ENCODE measurements at regions not wholly inside any gene's neighbourhood (a gene's known extent, or its start where the extent isn't known, plus 50 kb on each side); places are given as distances from the start of the nearest gene placed in this dataset.

DNA sequence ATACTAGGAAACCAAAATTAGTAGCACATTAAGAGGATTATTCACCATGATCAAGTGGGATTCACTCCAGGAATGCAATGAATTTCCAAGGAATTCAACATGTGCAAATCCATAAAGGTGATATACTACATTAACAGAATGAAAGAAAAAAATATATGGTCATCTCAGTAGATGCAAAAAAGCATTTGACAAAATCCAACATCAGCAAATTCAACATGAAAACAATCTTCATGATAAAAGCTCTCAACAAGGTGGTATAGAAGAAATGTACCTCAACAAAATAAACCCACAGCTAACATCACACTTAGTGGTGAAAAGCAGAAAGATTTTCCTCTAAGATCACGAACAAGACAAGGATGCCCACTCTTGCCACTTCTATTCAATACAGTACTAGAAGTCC lies 74.4 kb upstream of the PDE10A start:
- Histone ChIP-seq H4K20me1 (ENCODE audit: insufficient read depth, low read length) (no peaks in the 10 kb centered on the region), H3K9ac (ENCODE audit: low read length) (no peak overlapping the region), H3K4me3 (ENCODE audit: low read length) (no peak overlapping the region), H2AFZ (ENCODE audit: low read depth, low read length) (no peak overlapping the region), H3K27me3 (ENCODE audit: low read depth, low read length) (no peaks in the 10 kb centered on the region), H3K4me1 (ENCODE audit: low read length) (no peaks in the 10 kb centered on the region), H3K27ac (ENCODE audit: low read length) (no peak overlapping the region), H3K79me2 (ENCODE audit: low read length) (no peaks in the 10 kb centered on the region), H3K36me3 (replicated peaks; ENCODE audit: low read depth, low read length) (no peaks in the 10 kb centered on the region), H3K4me2 (ENCODE audit: low read length) (no peak overlapping the region), H3K9me3 (ENCODE audit: insufficient read depth, low read length) (no peaks in the 10 kb centered on the region)
- TF ChIP-seq, protein P1, sequence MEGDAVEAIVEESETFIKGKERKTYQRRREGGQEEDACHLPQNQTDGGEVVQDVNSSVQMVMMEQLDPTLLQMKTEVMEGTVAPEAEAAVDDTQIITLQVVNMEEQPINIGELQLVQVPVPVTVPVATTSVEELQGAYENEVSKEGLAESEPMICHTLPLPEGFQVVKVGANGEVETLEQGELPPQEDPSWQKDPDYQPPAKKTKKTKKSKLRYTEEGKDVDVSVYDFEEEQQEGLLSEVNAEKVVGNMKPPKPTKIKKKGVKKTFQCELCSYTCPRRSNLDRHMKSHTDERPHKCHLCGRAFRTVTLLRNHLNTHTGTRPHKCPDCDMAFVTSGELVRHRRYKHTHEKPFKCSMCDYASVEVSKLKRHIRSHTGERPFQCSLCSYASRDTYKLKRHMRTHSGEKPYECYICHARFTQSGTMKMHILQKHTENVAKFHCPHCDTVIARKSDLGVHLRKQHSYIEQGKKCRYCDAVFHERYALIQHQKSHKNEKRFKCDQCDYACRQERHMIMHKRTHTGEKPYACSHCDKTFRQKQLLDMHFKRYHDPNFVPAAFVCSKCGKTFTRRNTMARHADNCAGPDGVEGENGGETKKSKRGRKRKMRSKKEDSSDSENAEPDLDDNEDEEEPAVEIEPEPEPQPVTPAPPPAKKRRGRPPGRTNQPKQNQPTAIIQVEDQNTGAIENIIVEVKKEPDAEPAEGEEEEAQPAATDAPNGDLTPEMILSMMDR (IDR thresholded peaks at IDR 0.05; ENCODE audit: low read depth, low read length), result no peak
- TF ChIP-seq EZH2phosphoT487 (IDR thresholded peaks at IDR 0.05; ENCODE audit: low read depth), result no peak

DNA sequence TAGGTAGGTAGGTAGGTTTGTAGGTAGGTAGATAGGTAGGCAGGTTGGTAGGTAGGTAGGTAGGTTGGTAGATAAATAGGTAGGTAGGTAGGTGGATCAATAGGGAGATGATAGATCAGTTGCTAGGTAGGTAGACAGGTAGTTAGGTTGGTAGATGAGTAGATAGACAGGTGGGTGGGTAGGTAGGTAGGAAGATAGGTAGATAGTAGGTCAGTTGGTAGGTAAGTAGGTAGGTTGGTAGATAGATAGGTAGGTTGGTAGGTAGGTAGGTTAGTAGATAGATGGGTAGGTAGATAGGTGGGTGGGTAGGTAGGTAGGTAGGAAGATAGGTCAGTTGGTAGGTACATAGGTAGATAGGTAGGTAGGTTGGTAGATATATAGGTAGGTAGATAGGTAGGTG lies 72.0 kb upstream of the PDE10A start:
- Histone ChIP-seq H3K27ac (ENCODE audit: low read length) (no peak overlapping the region), H3K4me2 (ENCODE audit: low read length) (no peak overlapping the region), H3K4me3 (ENCODE audit: low read length) (no peak overlapping the region), H2AFZ (ENCODE audit: low read depth, low read length) (no peak overlapping the region), H3K9me3 (ENCODE audit: insufficient read depth, low read length) (no peaks in the 10 kb centered on the region), H4K20me1 (ENCODE audit: insufficient read depth, low read length) (no peaks in the 10 kb centered on the region), H3K79me2 (ENCODE audit: low read length) (no peaks in the 10 kb centered on the region), H3K27me3 (ENCODE audit: low read depth, low read length) (no peaks in the 10 kb centered on the region), H3K4me1 (ENCODE audit: low read length) (no peaks in the 10 kb centered on the region), H3K36me3 (replicated peaks; ENCODE audit: low read depth, low read length) (no peaks in the 10 kb centered on the region), H3K9ac (ENCODE audit: low read length) (no peak overlapping the region)
- TF ChIP-seq, protein P1 (IDR thresholded peaks at IDR 0.05; ENCODE audit: low read depth, low read length), result no peak

DNA sequence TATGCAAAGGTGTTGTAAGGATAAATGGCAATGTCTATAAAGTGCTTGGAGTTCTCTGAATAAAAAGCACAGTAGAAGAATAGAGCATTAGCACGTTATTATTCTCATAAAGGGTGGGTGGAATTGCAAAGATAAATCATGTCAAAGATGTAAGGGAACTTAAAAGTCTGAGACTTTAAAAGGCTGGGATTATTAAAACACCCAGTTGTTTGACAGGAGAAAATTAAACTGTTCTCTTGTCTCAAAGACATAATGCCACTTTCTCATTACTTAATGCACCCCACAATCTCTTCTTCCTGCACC lies 70.4 kb upstream of the PDE10A start:
- H3K27me3 ChIP-seq (ENCODE audit: low read depth, low read length), result no peaks in the 10 kb centered on the region
- H3K79me2 ChIP-seq (ENCODE audit: low read length), result no peaks in the 10 kb centered on the region
- TF ChIP-seq, protein P1 (IDR thresholded peaks at IDR 0.05; ENCODE audit: low read depth, low read length), result no peak
- no peak for TF ChIP-seq EZH2phosphoT487 (IDR thresholded peaks at IDR 0.05; ENCODE audit: low read depth)
- H4K20me1 ChIP-seq (ENCODE audit: insufficient read depth, low read length), result no peaks in the 10 kb centered on the region
- H3K4me3 ChIP-seq (ENCODE audit: low read length), result no peak overlapping the region
- H3K27ac ChIP-seq (ENCODE audit: low read length), result no peak overlapping the region
- H3K36me3 ChIP-seq (replicated peaks; ENCODE audit: low read depth, low read length), result no peaks in the 10 kb centered on the region
- H3K4me1 ChIP-seq (ENCODE audit: low read length), result no peaks in the 10 kb centered on the region
- no peak overlapping the region for H2AFZ ChIP-seq (ENCODE audit: low read depth, low read length)
- no peaks in the 10 kb centered on the region for H3K9me3 ChIP-seq (ENCODE audit: insufficient read depth, low read length)
- H3K9ac ChIP-seq (ENCODE audit: low read length), result no peak overlapping the region
- no peak overlapping the region for H3K4me2 ChIP-seq (ENCODE audit: low read length)

DNA sequence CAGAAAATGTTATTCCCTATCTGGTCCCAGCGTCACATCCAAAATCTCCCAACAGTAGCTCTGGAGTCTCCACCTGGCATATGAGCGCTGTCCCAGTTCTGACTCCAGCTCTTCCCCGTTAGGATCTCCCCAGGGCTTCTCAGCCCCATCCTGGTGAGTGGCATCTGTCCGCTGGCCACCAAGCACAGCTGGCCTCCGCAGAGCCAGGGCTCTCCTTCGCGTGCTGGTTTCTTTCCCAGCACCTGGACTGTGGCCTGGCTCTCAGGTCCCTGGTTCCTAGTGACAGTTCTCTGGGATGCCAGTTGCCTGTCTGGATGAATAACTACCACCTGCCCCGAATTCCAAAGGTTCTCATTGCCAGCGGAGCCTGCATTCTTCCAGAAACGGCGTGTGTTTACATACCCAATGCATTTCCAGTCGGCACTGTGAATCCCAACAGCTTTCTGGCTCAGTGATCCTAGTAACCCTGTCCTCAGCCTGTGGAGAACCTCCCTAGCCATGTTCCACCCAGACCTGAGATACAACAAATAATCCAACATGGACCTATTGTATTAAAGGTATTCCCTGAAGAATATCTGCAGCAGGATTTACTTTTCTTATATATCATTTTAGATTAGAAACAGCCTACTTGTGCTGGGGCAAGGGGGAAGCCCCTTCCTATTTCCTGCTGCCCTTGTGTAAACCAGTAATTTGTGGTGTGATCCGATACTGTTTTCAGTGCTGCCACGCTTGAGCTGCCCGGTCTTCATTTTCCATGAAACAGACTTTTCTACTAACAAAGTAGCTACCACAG lies 69.9 kb upstream of the PDE10A start:
- no peak for TF ChIP-seq EZH2phosphoT487 (IDR thresholded peaks at IDR 0.05; ENCODE audit: low read depth)
- TF ChIP-seq, protein P1 (IDR thresholded peaks at IDR 0.05; ENCODE audit: low read depth, low read length), result no peak
- no peak overlapping the region for H3K4me2 ChIP-seq (ENCODE audit: low read length)
- no peaks in the 10 kb centered on the region for H3K27me3 ChIP-seq (ENCODE audit: low read depth, low read length)
- H3K36me3 ChIP-seq (replicated peaks; ENCODE audit: low read depth, low read length), result no peaks in the 10 kb centered on the region
- H3K4me3 ChIP-seq (ENCODE audit: low read length), result no peak overlapping the region
- H3K27ac ChIP-seq (ENCODE audit: low read length), result no peak overlapping the region
- no peaks in the 10 kb centered on the region for H4K20me1 ChIP-seq (ENCODE audit: insufficient read depth, low read length)
- no peaks in the 10 kb centered on the region for H3K9me3 ChIP-seq (ENCODE audit: insufficient read depth, low read length)
- no peaks in the 10 kb centered on the region for H3K79me2 ChIP-seq (ENCODE audit: low read length)
- H2AFZ ChIP-seq (ENCODE audit: low read depth, low read length), result no peak overlapping the region
- no peaks in the 10 kb centered on the region for H3K4me1 ChIP-seq (ENCODE audit: low read length)
- H3K9ac ChIP-seq (ENCODE audit: low read length), result no peak overlapping the region

Measured in OCI-LY3 (cell line).